K562 (cell line): ENCODE measurements at regions not wholly inside any gene's neighbourhood (a gene's known extent, or its start where the extent isn't known, plus 50 kb on each side); places are given as distances from the start of the nearest gene placed in this dataset.

ENCODE experiments used
- CREB3 ChIP-seq: fragments of 450-650 bp; conservative IDR thresholded peaks from 2 replicates; pipeline ENCODE4 v1.6.1; 2016; ENCODE audit warnings: missing genetic modification characterization, low read depth, mild to moderate bottlenecking, missing compliant biosample characterization, moderate library complexity
- CREM ChIP-seq: IDR thresholded peaks from 2 replicates; pipeline ENCODE4 v1.6.1; 2014; ENCODE audit warnings: antibody characterized with exemption, low read depth
- EZH2 ChIP-seq: IDR thresholded peaks from 2 replicates; pipeline ENCODE4 v1.6.1; 2012; ENCODE audit warnings: low read depth, mild to moderate bottlenecking, inconsistent platforms, low read length, borderline replicate concordance
- JUN ChIP-seq, 2 experiments: sonication (generic) in 1 of 2; formaldehyde crosslinking in 1 of 2; IDR thresholded peaks; 2 replicates each; pipeline versions ENCODE4 v1.6.1 to v1.8.0; 2012 to 2022; ENCODE audit warnings: borderline replicate concordance in 2 of 2, mild to moderate bottlenecking in 2 of 2, improper control_type of control experiment in 1 of 2, low read depth in 1 of 2, low read length in 1 of 2, missing genetic modification reagents in 1 of 2
- NCOA4 ChIP-seq: fragments of 450-650 bp; IDR thresholded peaks from 2 replicates; pipeline ENCODE4 v1.6.1; 2018; ENCODE audit warnings: mild to moderate bottlenecking; ENCODE audit not compliant: partially characterized antibody
- NFYB ChIP-seq: IDR thresholded peaks from 2 replicates; pipeline ENCODE4 v1.6.1; 2011; ENCODE audit warnings: mild to moderate bottlenecking, moderate library complexity; ENCODE audit not compliant: insufficient read length; ENCODE audit errors: extremely low read depth
- PREB ChIP-seq: sonication (generic); formaldehyde crosslinking; IDR thresholded peaks from 2 replicates; pipeline ENCODE4 v1.8.1; 2023; ENCODE audit warnings: mild to moderate bottlenecking, missing genetic modification reagents
- RUNX1 ChIP-seq: sonication (generic); IDR thresholded peaks from 2 replicates; pipeline ENCODE4 v1.6.1; 2016; ENCODE audit warnings: antibody characterized with exemption, low read depth
- TCF7L2 ChIP-seq: fragments of 150-350 bp; IDR thresholded peaks from 2 replicates; pipeline ENCODE4 v1.6.1; 2016; ENCODE audit warnings: low read depth, mild to moderate bottlenecking, low read length, moderate library complexity
- YY1 ChIP-seq, 3 experiments: IDR thresholded peaks; 2 replicates each; pipeline ENCODE4 v1.6.1; 2011; ENCODE audit warnings: low read length in 2 of 3, mild to moderate bottlenecking in 2 of 3, moderate library complexity in 2 of 3, borderline replicate concordance in 1 of 3, control low read depth in 1 of 3, low read depth in 1 of 3; ENCODE audit not compliant: insufficient read depth in 3 of 3, insufficient replicate concordance in 2 of 3, control insufficient read depth in 1 of 3, insufficient read length in 1 of 3; ENCODE audit errors: extremely low read depth in 1 of 3
- TF ChIP-seq, protein P1 (sequence below): fragments of 150-350 bp; conservative IDR thresholded peaks from 2 replicates; pipeline ENCODE4 v1.6.1; 2014; ENCODE audit warnings: low read length
- TF ChIP-seq, protein P2 (sequence below): fragments of 450-650 bp; formaldehyde crosslinking; IDR thresholded peaks from 2 replicates; pipeline ENCODE4 v1.4.0; 2022; ENCODE audit warnings: missing genetic modification characterization
- TF ChIP-seq, protein P3 (sequence below): sonication (generic); formaldehyde crosslinking; IDR thresholded peaks from 2 replicates; pipeline ENCODE4 v1.8.1; 2023; ENCODE audit warnings: mild to moderate bottlenecking, missing genetic modification reagents
- TF ChIP-seq, protein P4 (sequence below), 3 experiments: IDR thresholded peaks in 2 of 3; conservative IDR thresholded peaks in 1 of 3; 2 replicates each; pipeline ENCODE4 v1.5.1; 2011 to 2012; ENCODE audit warnings: low read length in 3 of 3, mild to moderate bottlenecking in 3 of 3, control low read depth in 2 of 3, improper control_type of control experiment in 1 of 3, inconsistent platforms in 1 of 3, low read depth in 1 of 3, mixed read lengths in 1 of 3, moderate library complexity in 1 of 3; ENCODE audit not compliant: insufficient read depth in 2 of 3

GRCh38 chr9:92208693-92209524 lies 84.6 kb downstream of the IARS1 start:
- TF ChIP-seq YY1 (IDR thresholded peaks at IDR 0.05; ENCODE audit: borderline replicate concordance in 1 of 3, control insufficient read depth in 1 of 3, extremely low read depth in 1 of 3, insufficient read depth in 3 of 3, insufficient read length in 1 of 3, insufficient replicate concordance in 2 of 3, low read depth in 1 of 3, low read length in 2 of 3) (no peak), NCOA4 (no peak), PREB (CRISPR knock-in tag) (no peak), EZH2 (no peak), NFYB (no peak), RUNX1 (no peak), CREM (no peak), TCF7L2 (no peak), JUN (IDR thresholded peaks at IDR 0.05; ENCODE audit: borderline replicate concordance, low read depth, low read length) (no peak), JUN (CRISPR knock-in tag; IDR thresholded peaks at IDR 0.05; ENCODE audit: borderline replicate concordance) (no peak), CREB3 (no peak)
- TF ChIP-seq, protein P1, sequence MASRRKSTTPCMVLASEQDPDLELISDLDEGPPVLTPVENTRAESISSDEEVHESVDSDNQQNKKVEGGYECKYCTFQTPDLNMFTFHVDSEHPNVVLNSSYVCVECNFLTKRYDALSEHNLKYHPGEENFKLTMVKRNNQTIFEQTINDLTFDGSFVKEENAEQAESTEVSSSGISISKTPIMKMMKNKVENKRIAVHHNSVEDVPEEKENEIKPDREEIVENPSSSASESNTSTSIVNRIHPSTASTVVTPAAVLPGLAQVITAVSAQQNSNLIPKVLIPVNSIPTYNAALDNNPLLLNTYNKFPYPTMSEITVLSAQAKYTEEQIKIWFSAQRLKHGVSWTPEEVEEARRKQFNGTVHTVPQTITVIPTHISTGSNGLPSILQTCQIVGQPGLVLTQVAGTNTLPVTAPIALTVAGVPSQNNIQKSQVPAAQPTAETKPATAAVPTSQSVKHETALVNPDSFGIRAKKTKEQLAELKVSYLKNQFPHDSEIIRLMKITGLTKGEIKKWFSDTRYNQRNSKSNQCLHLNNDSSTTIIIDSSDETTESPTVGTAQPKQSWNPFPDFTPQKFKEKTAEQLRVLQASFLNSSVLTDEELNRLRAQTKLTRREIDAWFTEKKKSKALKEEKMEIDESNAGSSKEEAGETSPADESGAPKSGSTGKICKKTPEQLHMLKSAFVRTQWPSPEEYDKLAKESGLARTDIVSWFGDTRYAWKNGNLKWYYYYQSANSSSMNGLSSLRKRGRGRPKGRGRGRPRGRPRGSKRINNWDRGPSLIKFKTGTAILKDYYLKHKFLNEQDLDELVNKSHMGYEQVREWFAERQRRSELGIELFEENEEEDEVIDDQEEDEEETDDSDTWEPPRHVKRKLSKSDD: no peak
- TF ChIP-seq, protein P2, sequence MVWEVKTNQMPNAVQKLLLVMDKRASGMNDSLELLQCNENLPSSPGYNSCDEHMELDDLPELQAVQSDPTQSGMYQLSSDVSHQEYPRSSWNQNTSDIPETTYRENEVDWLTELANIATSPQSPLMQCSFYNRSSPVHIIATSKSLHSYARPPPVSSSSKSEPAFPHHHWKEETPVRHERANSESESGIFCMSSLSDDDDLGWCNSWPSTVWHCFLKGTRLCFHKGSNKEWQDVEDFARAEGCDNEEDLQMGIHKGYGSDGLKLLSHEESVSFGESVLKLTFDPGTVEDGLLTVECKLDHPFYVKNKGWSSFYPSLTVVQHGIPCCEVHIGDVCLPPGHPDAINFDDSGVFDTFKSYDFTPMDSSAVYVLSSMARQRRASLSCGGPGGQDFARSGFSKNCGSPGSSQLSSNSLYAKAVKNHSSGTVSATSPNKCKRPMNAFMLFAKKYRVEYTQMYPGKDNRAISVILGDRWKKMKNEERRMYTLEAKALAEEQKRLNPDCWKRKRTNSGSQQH (CRISPR knock-in tag): no peak
- TF ChIP-seq, protein P3, sequence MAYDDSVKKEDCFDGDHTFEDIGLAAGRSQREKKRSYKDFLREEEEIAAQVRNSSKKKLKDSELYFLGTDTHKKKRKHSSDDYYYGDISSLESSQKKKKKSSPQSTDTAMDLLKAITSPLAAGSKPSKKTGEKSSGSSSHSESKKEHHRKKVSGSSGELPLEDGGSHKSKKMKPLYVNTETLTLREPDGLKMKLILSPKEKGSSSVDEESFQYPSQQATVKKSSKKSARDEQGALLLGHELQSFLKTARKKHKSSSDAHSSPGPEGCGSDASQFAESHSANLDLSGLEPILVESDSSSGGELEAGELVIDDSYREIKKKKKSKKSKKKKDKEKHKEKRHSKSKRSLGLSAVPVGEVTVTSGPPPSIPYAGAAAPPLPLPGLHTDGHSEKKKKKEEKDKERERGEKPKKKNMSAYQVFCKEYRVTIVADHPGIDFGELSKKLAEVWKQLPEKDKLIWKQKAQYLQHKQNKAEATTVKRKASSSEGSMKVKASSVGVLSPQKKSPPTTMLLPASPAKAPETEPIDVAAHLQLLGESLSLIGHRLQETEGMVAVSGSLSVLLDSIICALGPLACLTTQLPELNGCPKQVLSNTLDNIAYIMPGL (CRISPR knock-in tag): no peak
- TF ChIP-seq, protein P4, sequence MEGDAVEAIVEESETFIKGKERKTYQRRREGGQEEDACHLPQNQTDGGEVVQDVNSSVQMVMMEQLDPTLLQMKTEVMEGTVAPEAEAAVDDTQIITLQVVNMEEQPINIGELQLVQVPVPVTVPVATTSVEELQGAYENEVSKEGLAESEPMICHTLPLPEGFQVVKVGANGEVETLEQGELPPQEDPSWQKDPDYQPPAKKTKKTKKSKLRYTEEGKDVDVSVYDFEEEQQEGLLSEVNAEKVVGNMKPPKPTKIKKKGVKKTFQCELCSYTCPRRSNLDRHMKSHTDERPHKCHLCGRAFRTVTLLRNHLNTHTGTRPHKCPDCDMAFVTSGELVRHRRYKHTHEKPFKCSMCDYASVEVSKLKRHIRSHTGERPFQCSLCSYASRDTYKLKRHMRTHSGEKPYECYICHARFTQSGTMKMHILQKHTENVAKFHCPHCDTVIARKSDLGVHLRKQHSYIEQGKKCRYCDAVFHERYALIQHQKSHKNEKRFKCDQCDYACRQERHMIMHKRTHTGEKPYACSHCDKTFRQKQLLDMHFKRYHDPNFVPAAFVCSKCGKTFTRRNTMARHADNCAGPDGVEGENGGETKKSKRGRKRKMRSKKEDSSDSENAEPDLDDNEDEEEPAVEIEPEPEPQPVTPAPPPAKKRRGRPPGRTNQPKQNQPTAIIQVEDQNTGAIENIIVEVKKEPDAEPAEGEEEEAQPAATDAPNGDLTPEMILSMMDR (IDR thresholded peaks at IDR 0.05 in 2 of 3, conservative IDR thresholded peaks at IDR 0.05 in 1 of 3; ENCODE audit: insufficient read depth in 2 of 3, low read depth in 1 of 3, low read length in 3 of 3): no peak
